ENCODE measurements at regions not wholly inside any gene's neighbourhood (a gene's known extent, or its start where the extent isn't known, plus 50 kb on each side); places are given as distances from the start of the nearest gene placed in this dataset.

- TF ChIP-seq USF1 (CRISPR knock-in tag; IDR thresholded peaks at IDR 0.05) (no peak), USF2 (CRISPR knock-in tag; IDR thresholded peaks at IDR 0.05) (no peak)
These were observed 264.4 kb upstream of the MON1B start (continued) for GRCh38 chr16:76926595-76926994.

- peaks cover 15% of the 10 kb centered on the region for H3K36me3 Mint-ChIP-seq
- ChIA-PET CTCF (no interaction called here), POLR2A (no interaction called here)
- H3K27me3 Mint-ChIP-seq (ENCODE audit: low read depth), result peaks cover 3% of the 10 kb centered on the region; the same call in 1 of the 2 replicates
- H3K9me3 Mint-ChIP-seq, result peaks cover 61% of the 10 kb centered on the region
- no peak overlapping the region for H3K27ac Mint-ChIP-seq
- DNase-seq (ENCODE audit: low spot score) (no peak), ATAC-seq (no peak)
- peaks cover 5% of the 10 kb centered on the region for H3K4me1 Mint-ChIP-seq
- H3K4me3 Mint-ChIP-seq, result no peak overlapping the region
- TF ChIP-seq SOX15 (CRISPR knock-in tag; IDR thresholded peaks at IDR 0.05) (no peak), ZNF512 (CRISPR knock-in tag; IDR thresholded peaks at IDR 0.05; ENCODE audit: borderline replicate concordance) (no peak), CDX4 (CRISPR knock-in tag; IDR thresholded peaks at IDR 0.05; ENCODE audit: borderline replicate concordance) (no peak), EMX1 (CRISPR knock-in tag; IDR thresholded peaks at IDR 0.05) (no peak), TEAD4 (CRISPR knock-in tag; IDR thresholded peaks at IDR 0.05) (no peak), ZNF416 (CRISPR knock-in tag; IDR thresholded peaks at IDR 0.05) (no peak)
These were observed 259.8 kb upstream of the MON1B start for GRCh38 chr16:76931186-76931585.

- Mint-ChIP-seq H3K9me3 (peaks cover 59% of the 10 kb centered on the region), H3K27ac (no peak overlapping the region), H3K27me3 (ENCODE audit: low read depth) (peaks cover 3% of the 10 kb centered on the region; the same call in 1 of the 2 replicates), H3K36me3 (peaks cover 12% of the 10 kb centered on the region), H3K4me1 (no peaks in the 10 kb centered on the region), H3K4me3 (no peak overlapping the region)
- ATAC-seq (no peak), DNase-seq (ENCODE audit: low spot score) (no peak)
- CTCF ChIA-PET, result no interaction called here
- POLR2A ChIA-PET, result no interaction called here
- TF ChIP-seq MAX (CRISPR knock-in tag; IDR thresholded peaks at IDR 0.05) (no peak), HMGA2 (CRISPR knock-in tag; IDR thresholded peaks at IDR 0.05) (no peak), TEAD4 (CRISPR knock-in tag; IDR thresholded peaks at IDR 0.05) (no peak), FOXJ3 (CRISPR knock-in tag; IDR thresholded peaks at IDR 0.05; ENCODE audit: borderline replicate concordance) (no peak), NR3C1 (CRISPR knock-in tag; conservative IDR thresholded peaks at IDR 0.05; ENCODE audit: low read depth) (no peak)
These were observed 258.3 kb upstream of the MON1B start for GRCh38 chr16:76932541-76933211.

- CTCF ChIA-PET, result no interaction called here
- H3K36me3 Mint-ChIP-seq, result peaks cover 23% of the 10 kb centered on the region
- TF ChIP-seq RELA (CRISPR knock-in tag; IDR thresholded peaks at IDR 0.05; ENCODE audit: borderline replicate concordance) (no peak), ZNF416 (CRISPR knock-in tag; IDR thresholded peaks at IDR 0.05) (no peak), CBFB (CRISPR knock-in tag; IDR thresholded peaks at IDR 0.05; ENCODE audit: low read depth) (no peak), ZBTB43 (CRISPR knock-in tag; IDR thresholded peaks at IDR 0.05) (no peak), NR2C2 (CRISPR knock-in tag; IDR thresholded peaks at IDR 0.05) (no peak), RORB (CRISPR knock-in tag; IDR thresholded peaks at IDR 0.05) (no peak), NFYB (CRISPR knock-in tag; conservative IDR thresholded peaks at IDR 0.05; ENCODE audit: low read depth) (no peak), TP53 (CRISPR knock-in tag; IDR thresholded peaks at IDR 0.05) (no peak), PRDM15 (CRISPR knock-in tag; IDR thresholded peaks at IDR 0.05) (no peak), FOXP1 (CRISPR knock-in tag; IDR thresholded peaks at IDR 0.05; ENCODE audit: borderline replicate concordance) (no peak), USF2 (CRISPR knock-in tag; IDR thresholded peaks at IDR 0.05) (no peak)
These were observed 250.7 kb upstream of the MON1B start for GRCh38 chr16:76940251-76940650.

More at GRCh38 chr16:76940251-76940650, 250.7 kb upstream of the MON1B start:
- no peak for DNase-seq (ENCODE audit: low spot score)
- Mint-ChIP-seq H3K27ac (no peak overlapping the region), H3K4me1 (no peaks in the 10 kb centered on the region), H3K27me3 (ENCODE audit: low read depth) (peaks cover 3% of the 10 kb centered on the region; the same call in 1 of the 2 replicates), H3K9me3 (peaks cover 56% of the 10 kb centered on the region), H3K4me3 (no peak overlapping the region)
- ATAC-seq, result no peak
- POLR2A ChIA-PET, result no interaction called here

Measured in WTC11 (cell line).